Fibroblast of lung (primary cell): ENCODE measurements at regions not wholly inside any gene's neighbourhood (a gene's known extent, or its start where the extent isn't known, plus 50 kb on each side); places are given as distances from the start of the nearest gene placed in this dataset.

Experiments used
- DNase-seq, 2 donors: peaks; one replicate each; pipeline versions ENCODE4 v3.0.0 to v3.0.0-alpha.2; 2010; ENCODE audit warnings: low read depth in 2 of 2
- H2AFZ ChIP-seq: 2 replicates; pipeline ENCODE4 v1.5.1; 2012; ENCODE audit warnings: low read length, control low read depth, inconsistent platforms
- H3K27ac ChIP-seq: 2 replicates; pipeline ENCODE4 v1.5.1; 2011; ENCODE audit warnings: low read length, control low read depth; ENCODE audit not compliant: insufficient read depth
- H3K27me3 ChIP-seq: 2 replicates; pipeline ENCODE4 v1.5.1; 2011; ENCODE audit warnings: mild to moderate bottlenecking, low read length; ENCODE audit not compliant: control insufficient read depth, insufficient read depth
- H3K36me3 ChIP-seq: 2 replicates; pipeline ENCODE4 v1.5.1; 2011; ENCODE audit warnings: low read length; ENCODE audit not compliant: control insufficient read depth, insufficient read depth
- H3K4me1 ChIP-seq: 2 replicates; pipeline ENCODE4 v1.5.1; 2011; ENCODE audit warnings: low read length; ENCODE audit not compliant: control insufficient read depth, insufficient read depth; ENCODE audit errors: extremely low read depth
- H3K4me2 ChIP-seq: 2 replicates; pipeline ENCODE4 v1.5.1; 2011; ENCODE audit warnings: low read length, control low read depth; ENCODE audit not compliant: insufficient read depth; ENCODE audit errors: extremely low read depth
- H3K4me3 ChIP-seq, 4 experiments: fragments of 200-600 bp in 1 of 4; sonication (generic) in 1 of 4; replicated peaks in 1 of 4; 2 replicates each; pipeline ENCODE4 v1.5.1; 2011 to 2016; ENCODE audit warnings: low read length in 4 of 4, low read depth in 3 of 4, mild to moderate bottlenecking in 3 of 4, control low read depth in 2 of 4, inconsistent platforms in 1 of 4, mixed read lengths in 1 of 4; ENCODE audit not compliant: insufficient read depth in 1 of 4; ENCODE audit errors: control extremely low read depth in 1 of 4
- H3K79me2 ChIP-seq: 2 replicates; pipeline ENCODE4 v1.5.1; 2012; ENCODE audit warnings: mild to moderate bottlenecking, low read length, inconsistent platforms; ENCODE audit not compliant: control insufficient read depth, insufficient read depth
- H3K9ac ChIP-seq: 2 replicates; pipeline ENCODE4 v1.5.1; 2011; ENCODE audit warnings: mild to moderate bottlenecking, low read length, control low read depth; ENCODE audit not compliant: insufficient read depth
- H3K9me3 ChIP-seq: 2 replicates; pipeline ENCODE4 v1.5.1; 2012; ENCODE audit warnings: low read depth, low read length; ENCODE audit not compliant: control insufficient read depth, insufficient read depth
- H4K20me1 ChIP-seq: 2 replicates; pipeline ENCODE4 v1.5.1; 2011; ENCODE audit warnings: low read length; ENCODE audit not compliant: control insufficient read depth, insufficient read depth; ENCODE audit errors: extremely low read depth
- EZH2 ChIP-seq: IDR thresholded peaks from 2 replicates; pipeline ENCODE4 v1.5.1; 2012; ENCODE audit warnings: low read length, control low read depth, mild to moderate bottlenecking; ENCODE audit errors: missing control alignments
- TF ChIP-seq, protein P1 (sequence below), 2 donors: IDR thresholded peaks in 1 of 2; conservative IDR thresholded peaks in 1 of 2; 1 replicate in 1 of 2; 2 replicates in 1 of 2; pipeline ENCODE4 v1.5.1; 2011 to 2012; ENCODE audit warnings: low read length in 2 of 2, control low read depth in 1 of 2, inconsistent platforms in 1 of 2, low read depth in 1 of 2, mild to moderate bottlenecking in 1 of 2

- H3K27me3 ChIP-seq = no peaks in the 10 kb centered on the region
- no peak overlapping the region for H3K4me3 ChIP-seq
- no peaks in the 10 kb centered on the region for H3K79me2 ChIP-seq
- H3K27ac ChIP-seq = no peak overlapping the region
- H2AFZ ChIP-seq = peak overlapping the region; percentile 10
- DNase-seq = no peak
- H3K9me3 ChIP-seq = no peaks in the 10 kb centered on the region
- no peaks in the 10 kb centered on the region for H4K20me1 ChIP-seq
- H3K4me2 ChIP-seq = no peak overlapping the region
- H3K36me3 ChIP-seq = no peaks in the 10 kb centered on the region
- no peak overlapping the region for H3K9ac ChIP-seq
- peaks cover 17% of the 10 kb centered on the region for H3K4me1 ChIP-seq
- TF ChIP-seq EZH2 = no peak
- TF ChIP-seq, protein P1, sequence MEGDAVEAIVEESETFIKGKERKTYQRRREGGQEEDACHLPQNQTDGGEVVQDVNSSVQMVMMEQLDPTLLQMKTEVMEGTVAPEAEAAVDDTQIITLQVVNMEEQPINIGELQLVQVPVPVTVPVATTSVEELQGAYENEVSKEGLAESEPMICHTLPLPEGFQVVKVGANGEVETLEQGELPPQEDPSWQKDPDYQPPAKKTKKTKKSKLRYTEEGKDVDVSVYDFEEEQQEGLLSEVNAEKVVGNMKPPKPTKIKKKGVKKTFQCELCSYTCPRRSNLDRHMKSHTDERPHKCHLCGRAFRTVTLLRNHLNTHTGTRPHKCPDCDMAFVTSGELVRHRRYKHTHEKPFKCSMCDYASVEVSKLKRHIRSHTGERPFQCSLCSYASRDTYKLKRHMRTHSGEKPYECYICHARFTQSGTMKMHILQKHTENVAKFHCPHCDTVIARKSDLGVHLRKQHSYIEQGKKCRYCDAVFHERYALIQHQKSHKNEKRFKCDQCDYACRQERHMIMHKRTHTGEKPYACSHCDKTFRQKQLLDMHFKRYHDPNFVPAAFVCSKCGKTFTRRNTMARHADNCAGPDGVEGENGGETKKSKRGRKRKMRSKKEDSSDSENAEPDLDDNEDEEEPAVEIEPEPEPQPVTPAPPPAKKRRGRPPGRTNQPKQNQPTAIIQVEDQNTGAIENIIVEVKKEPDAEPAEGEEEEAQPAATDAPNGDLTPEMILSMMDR (conservative IDR thresholded peaks at IDR 0.05 in 1 of 2, IDR thresholded peaks at IDR 0.05 in 1 of 2; ENCODE audit: low read depth in 1 of 2, low read length in 2 of 2) = no peak
These were observed 176.9 kb downstream of the ARHGAP12 start for GRCh38 chr10:31751738-31752080.

- H4K20me1 ChIP-seq = no peaks in the 10 kb centered on the region
- no peak overlapping the region for H3K4me2 ChIP-seq
- TF ChIP-seq, protein P1 (conservative IDR thresholded peaks at IDR 0.05 in 1 of 2, IDR thresholded peaks at IDR 0.05 in 1 of 2; ENCODE audit: low read depth in 1 of 2, low read length in 2 of 2) = no peak
- no peak for TF ChIP-seq EZH2
- H3K4me1 ChIP-seq = peaks cover 18% of the 10 kb centered on the region
- no peaks in the 10 kb centered on the region for H3K9me3 ChIP-seq
- no peak overlapping the region for H3K4me3 ChIP-seq
- no peak overlapping the region for H3K9ac ChIP-seq
- H3K79me2 ChIP-seq = no peaks in the 10 kb centered on the region
- no peaks in the 10 kb centered on the region for H3K27me3 ChIP-seq
- H3K36me3 ChIP-seq = no peaks in the 10 kb centered on the region
- H3K27ac ChIP-seq = no peak overlapping the region
- peak overlapping the region; percentile 10 for H2AFZ ChIP-seq
- no peak for DNase-seq
These were observed 177.4 kb downstream of the ARHGAP12 start for GRCh38 chr10:31751051-31751737.

DNA sequence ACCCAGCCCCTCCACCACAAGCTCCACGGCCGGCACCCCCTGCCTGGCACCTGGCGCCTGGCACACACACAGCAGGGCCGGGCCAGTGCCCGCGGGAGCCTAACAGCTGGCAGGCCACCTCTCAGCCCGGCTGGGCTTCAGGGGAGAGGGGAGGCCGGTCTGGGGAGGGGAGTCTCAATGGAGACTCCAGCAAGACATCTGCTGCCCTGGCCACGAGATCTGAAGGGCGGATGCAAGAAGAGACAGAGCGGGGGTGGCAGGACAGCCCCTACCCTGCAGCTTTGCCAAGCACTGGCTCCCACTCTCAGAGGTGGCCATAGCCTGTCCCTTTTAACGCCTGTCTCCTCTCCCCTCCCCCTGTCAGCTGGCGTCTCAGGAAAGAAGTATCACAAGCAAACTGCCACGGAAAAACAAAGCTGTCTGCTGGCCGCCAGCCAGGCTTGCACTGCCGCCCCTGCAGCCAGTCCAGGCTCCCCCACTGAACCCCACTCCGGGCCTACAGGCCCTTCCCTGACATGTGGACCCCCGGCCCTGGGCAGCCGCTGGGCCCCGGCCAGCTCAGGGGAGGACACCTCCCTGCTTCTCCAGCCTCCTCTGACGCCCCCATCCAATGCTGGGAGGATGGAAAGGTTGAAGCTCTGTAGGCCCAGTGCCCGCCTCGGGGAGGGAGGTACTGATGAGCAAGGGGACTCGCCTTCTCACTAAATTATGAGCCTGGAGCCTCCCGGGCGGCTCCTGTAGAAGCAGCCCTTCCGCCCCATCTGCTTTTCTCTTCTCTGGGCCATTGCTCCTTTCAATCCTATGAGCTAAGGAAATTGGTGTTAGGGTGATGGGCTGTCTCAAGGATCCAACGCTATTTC, 178.4 kb downstream of the ARHGAP12 start:
- no peaks in the 10 kb centered on the region for H3K36me3 ChIP-seq
- H3K4me2 ChIP-seq = no peak overlapping the region
- peak overlapping the region; percentile 35 for H3K27ac ChIP-seq
- peak overlapping the region; percentile 61 for H2AFZ ChIP-seq
- TF ChIP-seq, protein P1 (conservative IDR thresholded peaks at IDR 0.05 in 1 of 2, IDR thresholded peaks at IDR 0.05 in 1 of 2; ENCODE audit: low read depth in 1 of 2, low read length in 2 of 2) = no peak
- no peak for TF ChIP-seq EZH2
- H3K27me3 ChIP-seq = no peaks in the 10 kb centered on the region
- H3K4me3 ChIP-seq = no peak overlapping the region
- peak overlapping the region; percentile 3 for H3K9ac ChIP-seq
- H3K4me1 ChIP-seq = peaks cover 22% of the 10 kb centered on the region
- DNase-seq = no peak
- no peaks in the 10 kb centered on the region for H4K20me1 ChIP-seq
- no peaks in the 10 kb centered on the region for H3K79me2 ChIP-seq
- H3K9me3 ChIP-seq = no peaks in the 10 kb centered on the region
